Activated T-helper 2 cell treated with anti-CD3 and anti-CD28 coated beads, Interferon-gamma antibody, Interleukin-2, Interleukin-4, amounts not matched to agents 10 μg/mL and 5 μg/mL and 100 μg/mL, durations not matched to agents 14 hours and 24 hours and 36 hours (primary cell): ENCODE measurements at regions not wholly inside any gene's neighbourhood (a gene's known extent, or its start where the extent isn't known, plus 50 kb on each side); places are given as distances from the start of the nearest gene placed in this dataset.
"Not testable (repeated sequence)": the region's sequence is repeated elsewhere in the genome, so short reads cannot be mapped to it uniquely, and the experiment has no call there.

Experiments
- DNase-seq: peaks from one replicate; pipeline ENCODE4 v3.0.0; 2021; ENCODE audit warnings: low spot score
- H3K27ac Mint-ChIP-seq: one replicate; pipeline ENCODE4 v1.8.0; 2021; ENCODE audit warnings: mixed read lengths
- H3K27me3 Mint-ChIP-seq: one replicate; pipeline ENCODE4 v1.8.0; 2021; ENCODE audit warnings: low read depth, mixed read lengths
- H3K36me3 Mint-ChIP-seq: one replicate; pipeline ENCODE4 v1.8.0; 2021; ENCODE audit warnings: low read depth, mixed read lengths
- H3K4me1 Mint-ChIP-seq: one replicate; pipeline ENCODE4 v1.8.0; 2021; ENCODE audit warnings: low read depth, mixed read lengths
- H3K4me3 Mint-ChIP-seq: one replicate; pipeline ENCODE4 v1.8.0; 2021; ENCODE audit warnings: low read depth, mild to moderate bottlenecking, moderate library complexity, mixed read lengths
- H3K9me3 Mint-ChIP-seq: one replicate; pipeline ENCODE4 v1.8.0; 2021; ENCODE audit warnings: mixed read lengths
- intact Hi-C: fragments of 100-400 bp; cut with micrococcal nuclease; formaldehyde crosslinking; loops from one replicate; pipeline ENCODE4 v1.15.1; 2023

DNA sequence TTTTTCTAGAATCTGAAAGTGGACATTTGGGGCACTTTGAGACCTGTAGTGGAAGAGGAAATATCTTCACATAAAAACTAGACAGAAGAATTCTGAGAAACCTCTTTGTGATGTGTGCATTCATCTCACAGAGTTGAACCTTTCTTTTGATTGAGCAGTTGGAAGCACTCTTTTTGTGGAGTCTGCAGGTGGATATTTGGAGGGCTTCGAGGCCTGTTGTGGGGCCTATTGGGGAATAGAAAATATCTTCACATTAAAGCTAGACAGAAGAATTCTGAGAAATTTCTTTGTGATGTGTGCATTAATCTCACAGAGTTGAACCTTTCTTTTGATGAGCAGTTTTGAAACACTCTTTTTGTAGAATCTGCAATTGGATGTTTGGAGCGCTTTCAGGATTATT is 236.2 kb downstream of the FOXD4L6 start:
- intact Hi-C loops, H3K4me3 Mint-ChIP-seq, H3K36me3 Mint-ChIP-seq, H3K27me3 Mint-ChIP-seq, DNase-seq, H3K27ac Mint-ChIP-seq, H3K4me1 Mint-ChIP-seq: not testable (repeated sequence)
- H3K9me3 Mint-ChIP-seq, result peaks cover 88% of the 10 kb centered on the region

DNA sequence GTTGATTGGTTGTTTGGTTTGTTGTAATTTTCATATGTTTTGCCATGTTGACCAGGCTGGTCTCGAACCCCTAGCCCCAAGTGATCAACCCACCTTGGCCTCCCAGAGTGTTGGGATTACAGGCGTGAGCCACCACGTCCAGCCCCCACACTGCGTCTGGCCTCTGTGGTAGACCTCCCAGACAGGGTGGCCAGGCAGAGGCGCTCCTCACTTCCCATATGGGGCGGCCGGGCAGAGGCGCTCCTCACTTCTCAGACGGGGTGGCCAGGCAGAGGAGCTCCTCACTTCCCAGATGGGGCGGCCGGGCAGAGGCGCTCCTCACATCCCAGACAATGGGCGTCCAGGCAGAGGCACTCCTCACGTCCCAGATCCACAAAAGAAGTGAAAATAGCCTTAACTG is 242.6 kb downstream of the FOXD4L6 start:
- DNase-seq, H3K4me3 Mint-ChIP-seq, H3K27me3 Mint-ChIP-seq, H3K36me3 Mint-ChIP-seq, H3K27ac Mint-ChIP-seq, H3K4me1 Mint-ChIP-seq, intact Hi-C loops: not testable (repeated sequence)
- H3K9me3 Mint-ChIP-seq, result peaks cover 87% of the 10 kb centered on the region

DNA sequence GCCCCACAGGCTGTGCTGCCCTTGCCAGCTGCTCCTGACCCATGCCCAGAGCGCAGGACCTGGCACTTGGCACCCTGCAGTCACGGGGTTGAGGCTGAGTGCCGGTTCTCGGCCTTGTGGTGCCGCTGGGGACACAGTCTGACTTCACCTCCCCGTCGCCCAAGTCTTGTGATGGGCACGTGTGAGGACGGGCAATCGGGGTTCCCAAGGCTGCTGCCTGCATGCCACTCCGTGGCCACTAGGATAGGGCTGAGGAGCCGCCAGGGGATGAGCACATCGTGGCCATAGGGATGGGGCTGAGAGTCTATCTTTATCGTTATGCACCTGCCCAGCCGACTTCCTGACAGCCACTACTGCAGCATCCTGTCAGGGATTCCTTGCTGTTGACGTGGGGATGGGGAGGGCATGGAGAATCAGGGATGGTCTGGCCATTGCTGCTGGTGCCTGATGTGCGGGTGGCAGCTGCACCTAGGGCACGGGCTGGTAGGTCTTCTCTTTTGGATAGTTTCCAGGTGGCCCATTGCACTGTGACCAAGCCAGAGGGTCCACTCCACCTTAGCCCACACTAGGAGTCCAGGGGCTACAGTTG is 243.5 kb downstream of the FOXD4L6 start:
- H3K4me1 Mint-ChIP-seq, DNase-seq, H3K27me3 Mint-ChIP-seq, H3K4me3 Mint-ChIP-seq, intact Hi-C loops, H3K36me3 Mint-ChIP-seq, H3K27ac Mint-ChIP-seq: not testable (repeated sequence)
- peaks cover 90% of the 10 kb centered on the region for H3K9me3 Mint-ChIP-seq

DNA sequence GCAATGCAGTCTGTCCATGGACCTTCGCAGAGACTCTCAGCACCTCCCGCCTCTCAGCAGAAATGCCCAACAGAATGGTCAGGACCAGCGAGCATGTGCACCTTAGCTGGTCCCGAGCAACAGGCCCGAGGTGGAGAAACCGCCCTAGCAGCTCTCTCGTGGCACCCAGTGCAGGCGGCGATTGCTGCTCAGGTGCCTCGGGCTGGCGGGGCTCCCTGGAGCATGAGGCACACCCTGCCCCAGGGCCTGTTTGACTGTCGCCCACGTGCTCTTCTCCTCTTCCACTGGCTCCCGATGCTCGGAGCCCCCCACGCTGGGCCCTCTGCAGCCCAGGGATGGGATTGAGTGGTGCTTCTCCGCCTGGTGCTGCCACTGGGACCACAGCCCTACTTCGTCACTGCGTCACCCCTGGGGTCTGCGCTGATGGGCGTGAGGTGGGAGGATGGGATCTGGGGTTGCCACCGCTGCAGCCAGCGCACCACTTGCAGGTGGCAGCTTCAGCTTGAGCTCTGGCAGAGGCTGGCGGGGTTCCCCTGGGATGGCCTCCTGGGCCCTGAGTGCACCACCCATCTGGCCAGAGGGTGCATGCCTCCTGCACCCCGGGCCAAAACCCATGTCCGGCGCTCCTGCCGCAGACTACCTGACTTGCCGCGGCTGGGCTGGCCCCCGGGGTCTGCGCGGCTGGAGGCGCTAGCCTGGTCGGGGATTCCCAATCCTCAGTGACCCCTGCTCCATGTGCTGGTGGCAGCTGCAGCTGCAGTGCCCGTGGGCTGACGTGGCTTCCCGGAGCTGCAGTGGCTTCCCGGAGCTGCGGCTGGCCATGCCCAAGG is 244.2 kb downstream of the FOXD4L6 start:
- H3K4me1 Mint-ChIP-seq, result no peaks in the 10 kb centered on the region
- H3K27ac Mint-ChIP-seq, result no peak overlapping the region
- no peak overlapping the region for H3K4me3 Mint-ChIP-seq
- H3K27me3 Mint-ChIP-seq, result no peaks in the 10 kb centered on the region
- intact Hi-C loops, result no loop called here
- H3K9me3 Mint-ChIP-seq, result peaks cover 90% of the 10 kb centered on the region
- H3K36me3 Mint-ChIP-seq, result no peaks in the 10 kb centered on the region
- DNase-seq, result no peak

DNA sequence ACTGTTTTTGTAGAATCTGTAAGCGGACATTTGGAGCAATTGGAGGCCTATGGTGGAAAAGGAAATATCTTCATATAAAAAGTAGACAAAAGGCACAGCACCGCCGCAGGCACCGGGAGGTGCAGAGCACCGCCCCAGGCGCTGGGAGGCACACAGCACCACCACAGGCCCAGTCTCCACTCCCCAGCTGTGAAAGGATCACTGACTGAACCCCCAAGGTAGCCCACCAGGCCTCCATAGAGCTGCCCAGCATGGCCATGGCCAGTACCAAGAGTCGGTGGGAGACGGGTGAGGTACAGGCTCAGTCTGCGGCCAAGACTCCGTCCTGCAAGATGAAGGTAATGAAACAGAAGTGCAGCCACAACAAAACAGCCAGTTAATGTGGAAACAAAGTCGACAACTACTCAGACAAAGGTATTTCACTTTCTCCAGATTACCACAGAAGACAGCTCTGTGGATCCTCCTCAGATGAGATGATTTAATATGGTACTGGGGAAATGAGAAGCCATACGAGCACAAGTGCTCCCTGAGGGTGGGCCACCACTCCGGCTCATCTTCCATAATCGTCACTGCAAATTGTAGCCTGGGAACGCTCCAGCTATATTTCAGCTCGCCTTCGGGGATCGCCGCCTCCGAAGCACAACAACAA is 244.9 kb downstream of the FOXD4L6 start:
- intact Hi-C loops, H3K27me3 Mint-ChIP-seq, H3K36me3 Mint-ChIP-seq, DNase-seq, H3K4me3 Mint-ChIP-seq, H3K27ac Mint-ChIP-seq, H3K4me1 Mint-ChIP-seq: not testable (repeated sequence)
- peaks cover 87% of the 10 kb centered on the region for H3K9me3 Mint-ChIP-seq

DNA sequence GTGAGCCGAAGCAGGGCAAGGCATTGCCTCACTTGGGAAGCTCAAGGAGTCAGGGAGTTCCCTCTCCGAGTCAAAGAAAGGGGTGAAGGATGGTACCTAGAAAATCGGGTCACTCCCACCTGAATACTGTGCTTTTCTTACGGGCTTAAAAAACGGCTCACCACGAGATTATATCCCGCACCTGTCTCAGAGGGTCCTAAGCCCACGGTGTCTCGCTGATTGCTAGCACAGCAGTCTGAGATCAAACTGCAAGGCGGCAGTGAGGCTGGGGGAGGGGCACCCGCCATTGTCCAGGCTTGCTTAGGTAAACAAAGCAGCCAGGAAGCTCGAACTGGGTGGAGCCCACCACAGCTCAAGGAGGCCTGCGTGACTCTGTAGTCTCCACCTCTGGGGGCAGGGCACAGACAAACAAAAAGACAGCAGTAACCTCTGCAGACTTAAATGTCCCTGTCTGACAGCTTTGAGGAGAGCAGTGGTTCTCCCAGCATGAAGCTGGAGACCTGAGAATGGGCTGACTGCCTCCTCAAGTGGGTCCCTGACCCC is 254.7 kb downstream of the FOXD4L6 start:
- H3K27me3 Mint-ChIP-seq, H3K27ac Mint-ChIP-seq, intact Hi-C loops, H3K4me3 Mint-ChIP-seq, H3K36me3 Mint-ChIP-seq, DNase-seq, H3K4me1 Mint-ChIP-seq: not testable (repeated sequence)
- peaks cover 83% of the 10 kb centered on the region for H3K9me3 Mint-ChIP-seq

DNA sequence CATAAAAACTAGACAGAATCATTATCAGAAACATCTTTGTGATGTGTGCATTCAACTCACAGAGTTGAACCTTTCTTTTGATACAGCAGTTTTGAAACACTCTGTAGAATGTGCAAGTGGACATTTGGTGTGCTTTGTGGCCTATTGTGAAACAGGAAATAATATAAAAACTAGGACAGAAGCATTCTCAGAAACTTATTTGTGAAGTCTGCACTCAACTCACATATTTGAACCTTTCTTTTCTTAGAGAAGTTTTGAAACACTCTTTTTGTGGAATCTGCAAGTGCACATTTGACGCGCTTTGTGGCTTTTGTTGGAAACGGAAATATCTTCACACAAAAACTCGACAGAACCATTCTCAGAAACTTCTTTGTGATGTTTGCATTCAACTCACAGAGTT is 260.0 kb downstream of the FOXD4L6 start:
- H3K4me1 Mint-ChIP-seq, H3K27me3 Mint-ChIP-seq, H3K36me3 Mint-ChIP-seq, DNase-seq, intact Hi-C loops, H3K27ac Mint-ChIP-seq, H3K4me3 Mint-ChIP-seq: not testable (repeated sequence)
- peaks cover 56% of the 10 kb centered on the region for H3K9me3 Mint-ChIP-seq
